Activated T-cell treated with anti-CD3 and anti-CD28 coated beads for 24 hours (primary cell): ENCODE measurements at regions not wholly inside any gene's neighbourhood (a gene's known extent, or its start where the extent isn't known, plus 50 kb on each side); places are given as distances from the start of the nearest gene placed in this dataset.

Source experiments
- DNase-seq: peaks from one replicate; pipeline ENCODE4 v3.0.0-alpha.2; 2020; ENCODE audit warnings: low read depth

- no peak for DNase-seq
Observed at GRCh38 chr12:91622981-91623380, 440.4 kb upstream of the DCN start.

- no peak for DNase-seq
Observed at GRCh38 chr12:91622037-91622436, 439.4 kb upstream of the DCN start.

GRCh38 chr12:91620992-91621391 lies 438.4 kb upstream of the DCN start:
- no peak for DNase-seq

GRCh38 chr12:91620422-91620821 lies 437.8 kb upstream of the DCN start:
- DNase-seq = no peak

- no peak for DNase-seq
Observed at GRCh38 chr12:91618281-91618680, 435.7 kb upstream of the DCN start.

- no peak for DNase-seq
Observed at GRCh38 chr12:91617818-91618217, 435.2 kb upstream of the DCN start.

GRCh38 chr12:91616416-91616815 lies 433.8 kb upstream of the DCN start:
- DNase-seq = no peak

GRCh38 chr12:91613223-91613779 lies 430.7 kb upstream of the DCN start:
- DNase-seq = no peak

GRCh38 chr12:91610561-91610960 lies 427.9 kb upstream of the DCN start:
- DNase-seq = no peak

- DNase-seq = no peak
Observed at GRCh38 chr12:91609283-91609682, 426.7 kb upstream of the DCN start.

GRCh38 chr12:91608542-91608941 lies 425.9 kb upstream of the DCN start:
- DNase-seq = no peak

- no peak for DNase-seq
Observed at GRCh38 chr12:91606662-91607377, 424.2 kb upstream of the DCN start.

GRCh38 chr12:91604897-91605296 lies 422.3 kb upstream of the DCN start:
- no peak for DNase-seq

- no peak for DNase-seq
Observed at GRCh38 chr12:91603060-91603459, 420.4 kb upstream of the DCN start.

GRCh38 chr12:91601054-91601453 lies 418.4 kb upstream of the DCN start:
- DNase-seq = no peak

- DNase-seq = no peak
Observed at GRCh38 chr12:91594715-91595114, 412.1 kb upstream of the DCN start.

- DNase-seq = no peak
Observed at GRCh38 chr12:91591639-91591987, 409.0 kb upstream of the DCN start.

GRCh38 chr12:91590966-91591638 lies 408.5 kb upstream of the DCN start:
- DNase-seq = no peak

- DNase-seq = no peak
Observed at GRCh38 chr12:91588874-91589454, 406.3 kb upstream of the DCN start.

GRCh38 chr12:91586015-91586414 lies 403.4 kb upstream of the DCN start:
- no peak for DNase-seq

GRCh38 chr12:91582811-91583210 lies 400.2 kb upstream of the DCN start:
- DNase-seq = no peak

GRCh38 chr12:91579516-91580263 lies 397.1 kb upstream of the DCN start:
- no peak for DNase-seq
